ENCODE measurements at regions not wholly inside any gene's neighbourhood (a gene's known extent, or its start where the extent isn't known, plus 50 kb on each side); places are given as distances from the start of the nearest gene placed in this dataset.

DNA sequence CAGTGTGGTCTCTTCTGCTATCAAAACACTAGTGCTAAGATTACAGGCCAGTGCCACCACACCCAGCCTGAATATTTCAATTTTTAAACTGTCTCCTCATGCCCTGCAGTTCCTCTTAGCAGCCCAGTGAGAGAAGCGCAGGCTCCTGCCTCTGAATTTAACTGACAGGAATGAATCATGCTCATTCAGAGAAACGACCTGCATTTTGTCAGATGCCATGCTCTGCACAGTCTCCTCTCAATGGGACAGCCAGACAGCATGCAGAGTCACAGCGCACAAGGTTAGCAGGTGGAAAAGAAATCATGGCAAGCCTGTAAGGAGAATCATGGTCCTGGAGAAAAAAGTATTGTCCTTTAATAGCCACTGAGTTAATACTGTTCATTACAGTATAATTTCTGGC is 691.0 kb upstream of the SEL1L start:
- H3K79me2 ChIP-seq (ENCODE audit: control insufficient read depth, insufficient read depth, low read length), result no peaks in the 10 kb centered on the region
- H3K4me3 ChIP-seq (replicated peaks in 1 of 3; ENCODE audit: insufficient read depth in 1 of 3, low read depth in 1 of 3, low read length in 3 of 3), result no peak overlapping the region
- FAIRE-seq (no peak), DNase-seq (ENCODE audit: low read depth, low spot score) (no peak)
- H2AFZ ChIP-seq (ENCODE audit: low read depth, low read length), result no peak overlapping the region
- TF ChIP-seq FOS (IDR thresholded peaks at IDR 0.05; ENCODE audit: borderline replicate concordance, insufficient read depth, low read length) (no peak), POLR2A (IDR thresholded peaks at IDR 0.05; ENCODE audit: low read depth, low read length) (no peak), MYC (IDR thresholded peaks at IDR 0.05; ENCODE audit: low read depth, low read length) (no peak), POLR2AphosphoS5 (IDR thresholded peaks at IDR 0.05; ENCODE audit: insufficient read depth, low read depth, low read length) (no peak), GATA2 (IDR thresholded peaks at IDR 0.05; ENCODE audit: insufficient read depth, insufficient read length, low read depth, low read length) (no peak), EZH2 (IDR thresholded peaks at IDR 0.05; ENCODE audit: borderline replicate concordance, low read depth, low read length, severe bottlenecking) (no peak), JUN (IDR thresholded peaks at IDR 0.05; ENCODE audit: borderline replicate concordance, insufficient read depth, insufficient read length, low read depth) (no peak)
- TF ChIP-seq, protein P1, sequence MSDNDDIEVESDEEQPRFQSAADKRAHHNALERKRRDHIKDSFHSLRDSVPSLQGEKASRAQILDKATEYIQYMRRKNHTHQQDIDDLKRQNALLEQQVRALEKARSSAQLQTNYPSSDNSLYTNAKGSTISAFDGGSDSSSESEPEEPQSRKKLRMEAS (IDR thresholded peaks at IDR 0.05; ENCODE audit: insufficient read depth, insufficient read length), result no peak
- TF ChIP-seq, protein P2, sequence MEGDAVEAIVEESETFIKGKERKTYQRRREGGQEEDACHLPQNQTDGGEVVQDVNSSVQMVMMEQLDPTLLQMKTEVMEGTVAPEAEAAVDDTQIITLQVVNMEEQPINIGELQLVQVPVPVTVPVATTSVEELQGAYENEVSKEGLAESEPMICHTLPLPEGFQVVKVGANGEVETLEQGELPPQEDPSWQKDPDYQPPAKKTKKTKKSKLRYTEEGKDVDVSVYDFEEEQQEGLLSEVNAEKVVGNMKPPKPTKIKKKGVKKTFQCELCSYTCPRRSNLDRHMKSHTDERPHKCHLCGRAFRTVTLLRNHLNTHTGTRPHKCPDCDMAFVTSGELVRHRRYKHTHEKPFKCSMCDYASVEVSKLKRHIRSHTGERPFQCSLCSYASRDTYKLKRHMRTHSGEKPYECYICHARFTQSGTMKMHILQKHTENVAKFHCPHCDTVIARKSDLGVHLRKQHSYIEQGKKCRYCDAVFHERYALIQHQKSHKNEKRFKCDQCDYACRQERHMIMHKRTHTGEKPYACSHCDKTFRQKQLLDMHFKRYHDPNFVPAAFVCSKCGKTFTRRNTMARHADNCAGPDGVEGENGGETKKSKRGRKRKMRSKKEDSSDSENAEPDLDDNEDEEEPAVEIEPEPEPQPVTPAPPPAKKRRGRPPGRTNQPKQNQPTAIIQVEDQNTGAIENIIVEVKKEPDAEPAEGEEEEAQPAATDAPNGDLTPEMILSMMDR (IDR thresholded peaks at IDR 0.05; ENCODE audit: extremely low read depth in 1 of 2, insufficient read depth in 1 of 2, low read depth in 1 of 2, low read length in 2 of 2), result no peak
- no peaks in the 10 kb centered on the region for H3K36me3 ChIP-seq (ENCODE audit: control insufficient read depth in 2 of 2, extremely low read depth in 1 of 2, insufficient read depth in 2 of 2, low read length in 2 of 2)
- no peak overlapping the region for H3K27ac ChIP-seq (ENCODE audit: insufficient read depth, low read depth, low read length)
- H3K9me1 ChIP-seq (replicated peaks; ENCODE audit: control insufficient read depth, extremely low read depth, insufficient read depth, low read length), result no peaks in the 10 kb centered on the region
- no peak overlapping the region for H3K4me2 ChIP-seq (ENCODE audit: insufficient read depth, low read length)
- intact Hi-C loops (cut with micrococcal nuclease) (no loop called here), dilution Hi-C loops (cut with MboI; ENCODE audit: extremely low pct_ligation_motif_present, low sequenced_read_pairs) (no loop called here)
- H3K4me1 ChIP-seq (ENCODE audit: control insufficient read depth, extremely low read depth, insufficient read depth, low read length), result no peaks in the 10 kb centered on the region
- no TSS peak for BruUV-seq (replicated peaks)
- H4K20me1 ChIP-seq (replicated peaks; ENCODE audit: control insufficient read depth, extremely low read depth, insufficient read depth, low read length), result no peaks in the 10 kb centered on the region
- POLR2A ChIA-PET, result no interaction called here
- no peaks in the 10 kb centered on the region for H3K27me3 ChIP-seq (ENCODE audit: control insufficient read depth in 2 of 2, insufficient read depth in 2 of 2, low read length in 2 of 2)
- peaks cover 2% of the 10 kb centered on the region for H3K9me3 ChIP-seq (replicated peaks; ENCODE audit: control insufficient read depth, insufficient read depth, low read length)
- CTCF ChIA-PET, result no interaction called here
- H3K9ac ChIP-seq (replicated peaks; ENCODE audit: extremely low read depth, insufficient read depth, low read length), result no peak overlapping the region
